ENCODE measurements at regions not wholly inside any gene's neighbourhood (a gene's known extent, or its start where the extent isn't known, plus 50 kb on each side); places are given as distances from the start of the nearest gene placed in this dataset.

- Histone ChIP-seq H3K18ac (ENCODE audit: low read depth, low read length) (no peak overlapping the region), H2BK120ac (ENCODE audit: low read depth, low read length) (no peak overlapping the region), H3K4me1 (ENCODE audit: control insufficient read depth, insufficient read depth, low read length) (no peaks in the 10 kb centered on the region), H4K5ac (ENCODE audit: low read depth, low read length) (no peak overlapping the region), H3K9me3 (ENCODE audit: control insufficient read depth, insufficient read depth, low read length) (peaks cover 9% of the 10 kb centered on the region), H3K4ac (ENCODE audit: low read depth, low read length) (no peak overlapping the region), H3K27ac (ENCODE audit: insufficient read depth, low read length) (no peak overlapping the region), H3K4me2 (ENCODE audit: low read depth, low read length) (no peak overlapping the region), H3K56ac (ENCODE audit: extremely low read depth, insufficient read depth, low read length) (no peak overlapping the region), H2AFZ (replicated peaks; ENCODE audit: low read length, poor library complexity) (no peak overlapping the region), H2AK5ac (ENCODE audit: low read depth, low read length) (no peak overlapping the region), H3K36me3 (ENCODE audit: control insufficient read depth, insufficient read depth, low read length) (no peaks in the 10 kb centered on the region), H3K27me3 (ENCODE audit: control insufficient read depth, insufficient read depth, low read length) (no peaks in the 10 kb centered on the region), H3K14ac (replicated peaks; ENCODE audit: low read depth, low read length) (no peak overlapping the region), H4K91ac (ENCODE audit: insufficient read depth, low read depth, low read length) (no peak overlapping the region), H2BK15ac (ENCODE audit: low read depth, low read length) (no peak overlapping the region), H3K79me1 (ENCODE audit: low read depth in 1 of 2, low read length in 2 of 2) (no peaks in the 10 kb centered on the region), H4K20me1 (ENCODE audit: insufficient read depth, low read length) (no peaks in the 10 kb centered on the region), H3K9me1 (ENCODE audit: insufficient read depth, low read length) (no peaks in the 10 kb centered on the region), H2BK5ac (ENCODE audit: low read depth, low read length, poor library complexity, severe bottlenecking) (no peak overlapping the region), H3K23ac (ENCODE audit: low read depth, low read length) (no peak overlapping the region), H3K4me3 (ENCODE audit: insufficient read depth, low read depth, low read length) (no peak overlapping the region), H2AK9ac (replicated peaks; ENCODE audit: low read depth, low read length, poor library complexity) (no peak overlapping the region), H3K9ac (ENCODE audit: low read depth, low read length) (no peak overlapping the region), H4K8ac (ENCODE audit: low read depth in 2 of 2, low read length in 2 of 2) (no peak overlapping the region), H2BK20ac (ENCODE audit: low read depth, low read length) (no peak overlapping the region)
- no peak for TF ChIP-seq RAD21 (IDR thresholded peaks at IDR 0.05; ENCODE audit: low read length)
- TF ChIP-seq MAFK (IDR thresholded peaks at IDR 0.05; ENCODE audit: low read depth, low read length), result no peak
- TF ChIP-seq POLR2A (IDR thresholded peaks at IDR 0.05; ENCODE audit: low read depth, low read length), result no peak
- TF ChIP-seq BHLHE40 (IDR thresholded peaks at IDR 0.05; ENCODE audit: low read depth, low read length), result no peak
- no peak for TF ChIP-seq RFX5 (IDR thresholded peaks at IDR 0.05; ENCODE audit: low read depth, low read length)
- TF ChIP-seq FOS (IDR thresholded peaks at IDR 0.05; ENCODE audit: low read depth, low read length), result no peak
- intact Hi-C loops (cut with micrococcal nuclease) (no loop called here), dilution Hi-C loops (cut with HindIII; ENCODE audit: low sequenced_read_pairs, unreplicated experiment) (no loop called here), in situ Hi-C loops (cut with MboI; ENCODE audit: low sequenced_read_pairs) (no loop called here)
- BruUV-seq (replicated peaks), result no TSS peak
- POLR2A ChIA-PET (ENCODE audit: unreplicated experiment), result no interaction called here
- CTCF ChIA-PET, result no interaction called here
- 72% methylated on average over 6 of the region's 10 CpGs; no CpG with 5 or more reads in 1 of the 2 experiments for WGBS, 2 experiments (ENCODE audit: extremely low coverage in 2 of 2, insufficient read length in 1 of 2)
- DNase-seq (no peak), ATAC-seq (ENCODE audit: low read depth) (no peak)
Measured at GRCh38 chr10:124175701-124176348, 82.4 kb upstream of the CHST15 start.
